ENCODE measurements at regions not wholly inside any gene's neighbourhood (a gene's known extent, or its start where the extent isn't known, plus 50 kb on each side); places are given as distances from the start of the nearest gene placed in this dataset.

- H3K27me3 ChIP-seq (ENCODE audit: control insufficient read depth in 2 of 2, insufficient read depth in 2 of 2, low read length in 2 of 2) = no peaks in the 10 kb centered on the region
Measured at GRCh38 chr5:166117072-166118066, 2174.1 kb upstream of the WWC1 start.

DNA sequence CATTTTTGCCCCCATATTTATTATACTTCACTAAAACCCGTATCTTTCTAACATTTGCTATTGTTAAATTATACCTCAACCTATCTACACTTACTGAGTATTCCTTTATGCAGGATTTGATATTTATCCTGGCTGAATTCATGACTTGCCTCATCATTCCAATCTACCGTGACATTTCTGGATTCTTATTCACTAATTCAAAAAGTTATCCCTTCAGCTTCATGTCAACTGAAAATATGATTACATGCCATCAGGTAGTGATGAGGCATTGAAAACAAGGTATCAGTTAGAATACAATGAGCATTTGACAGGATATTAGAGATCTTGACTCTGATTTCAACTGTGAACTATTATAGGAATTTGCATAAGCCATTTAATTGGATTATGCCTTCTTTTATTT lies 2171.9 kb upstream of the WWC1 start:
- Histone ChIP-seq H2AFZ (ENCODE audit: insufficient read depth, low read depth, low read length, poor library complexity, severe bottlenecking) (no peak overlapping the region), H3K4me1 (ENCODE audit: control insufficient read depth in 1 of 2, insufficient read depth in 2 of 2, low read length in 2 of 2) (no peaks in the 10 kb centered on the region), H3K4me3 (replicated peaks in 1 of 3; ENCODE audit: low read depth in 2 of 3, low read length in 3 of 3) (no peak overlapping the region), H3K27ac (ENCODE audit: low read depth in 1 of 2, low read length in 2 of 2) (no peak overlapping the region), H3K27me3 (ENCODE audit: control insufficient read depth in 2 of 2, insufficient read depth in 2 of 2, low read length in 2 of 2) (no peaks in the 10 kb centered on the region), H4K20me1 (ENCODE audit: insufficient read depth, low read length) (no peaks in the 10 kb centered on the region), H3K36me3 (replicated peaks in 1 of 2; ENCODE audit: control insufficient read depth in 1 of 2, insufficient read depth in 2 of 2, low read length in 2 of 2) (no peaks in the 10 kb centered on the region), H3K9me3 (replicated peaks in 1 of 2; ENCODE audit: control insufficient read depth in 1 of 2, insufficient read depth in 1 of 2, low read length in 2 of 2) (peaks cover 3 to 24% of the 10 kb centered on the region in 2 donors), H3K4me2 (replicated peaks; ENCODE audit: extremely low read depth, low read length, poor library complexity, severe bottlenecking) (no peak overlapping the region), H3K79me2 (ENCODE audit: insufficient read depth, low read length) (no peaks in the 10 kb centered on the region), H3K9ac (ENCODE audit: insufficient read depth, low read length, poor library complexity, severe bottlenecking) (no peak overlapping the region)
- TF ChIP-seq CTCF (IDR thresholded peaks at IDR 0.05) = no peak
- intact Hi-C loops (cut with micrococcal nuclease) = no loop called here
- H3K36me3 Mint-ChIP-seq = no peaks in the 10 kb centered on the region
- no peak overlapping the region for H3K4me3 Mint-ChIP-seq
- DNase-seq = no peak
- no CpG with 5 or more reads among the region's 2 CpGs for WGBS (ENCODE audit: insufficient coverage)
- H3K9me3 Mint-ChIP-seq = peaks cover 0 to 11% (median 2%) of the 10 kb centered on the region in 7 donors
- no peak overlapping the region for H3K27ac Mint-ChIP-seq
- no peaks in the 10 kb centered on the region for H3K4me1 Mint-ChIP-seq
- no peaks in the 10 kb centered on the region for H3K27me3 Mint-ChIP-seq (ENCODE audit: low read depth in 3 of 3)

More at GRCh38 chr5:166117072-166118066, 2174.1 kb upstream of the WWC1 start:
- H3K36me3 ChIP-seq (replicated peaks in 1 of 2; ENCODE audit: control insufficient read depth in 1 of 2, insufficient read depth in 2 of 2, low read length in 2 of 2) = no peaks in the 10 kb centered on the region
- H3K27me3 Mint-ChIP-seq (ENCODE audit: low read depth in 3 of 3) = no peaks in the 10 kb centered on the region
- H3K79me2 ChIP-seq (ENCODE audit: insufficient read depth, low read length) = no peaks in the 10 kb centered on the region
- no peaks in the 10 kb centered on the region for H4K20me1 ChIP-seq (ENCODE audit: insufficient read depth, low read length)
- no peak overlapping the region for H3K27ac Mint-ChIP-seq
- DNase-seq = no peak
- no peak overlapping the region for H3K27ac ChIP-seq (ENCODE audit: low read depth in 1 of 2, low read length in 2 of 2)
- H3K36me3 Mint-ChIP-seq = no peaks in the 10 kb centered on the region
- H3K4me2 ChIP-seq (replicated peaks; ENCODE audit: extremely low read depth, low read length, poor library complexity, severe bottlenecking) = no peak overlapping the region
- H3K4me3 Mint-ChIP-seq = no peak overlapping the region
- no peaks in the 10 kb centered on the region for H3K4me1 Mint-ChIP-seq
- WGBS (ENCODE audit: insufficient coverage) = no CpG with 5 or more reads among the region's 4 CpGs
- no peak overlapping the region for H3K9ac ChIP-seq (ENCODE audit: insufficient read depth, low read length, poor library complexity, severe bottlenecking)
- H3K4me1 ChIP-seq (ENCODE audit: control insufficient read depth in 1 of 2, insufficient read depth in 2 of 2, low read length in 2 of 2) = no peaks in the 10 kb centered on the region
- H3K9me3 Mint-ChIP-seq = peaks cover 0 to 11% (median 0%) of the 10 kb centered on the region in 7 donors
- no peak overlapping the region for H3K4me3 ChIP-seq (replicated peaks in 1 of 3; ENCODE audit: low read depth in 2 of 3, low read length in 3 of 3)
- intact Hi-C loops (cut with micrococcal nuclease) = no loop called here
- peaks cover 0 to 17% of the 10 kb centered on the region in 2 donors for H3K9me3 ChIP-seq (replicated peaks in 1 of 2; ENCODE audit: control insufficient read depth in 1 of 2, insufficient read depth in 1 of 2, low read length in 2 of 2)
- H2AFZ ChIP-seq (ENCODE audit: insufficient read depth, low read depth, low read length, poor library complexity, severe bottlenecking) = no peak overlapping the region
- TF ChIP-seq CTCF (IDR thresholded peaks at IDR 0.05) = no peak

All from CD14-positive monocyte (primary cell).